GM18517 (cell line): ENCODE measurements at regions not wholly inside any gene's neighbourhood (a gene's known extent, or its start where the extent isn't known, plus 50 kb on each side); places are given as distances from the start of the nearest gene placed in this dataset.

Experiments used
- ATAC-seq: cut with Tn5 transposase; IDR thresholded peaks from one replicate; pipeline ENCODE4 v1.9.1; 2021; ENCODE audit warnings: mild to moderate bottlenecking, moderate library complexity; ENCODE audit not compliant: unreplicated experiment

DNA sequence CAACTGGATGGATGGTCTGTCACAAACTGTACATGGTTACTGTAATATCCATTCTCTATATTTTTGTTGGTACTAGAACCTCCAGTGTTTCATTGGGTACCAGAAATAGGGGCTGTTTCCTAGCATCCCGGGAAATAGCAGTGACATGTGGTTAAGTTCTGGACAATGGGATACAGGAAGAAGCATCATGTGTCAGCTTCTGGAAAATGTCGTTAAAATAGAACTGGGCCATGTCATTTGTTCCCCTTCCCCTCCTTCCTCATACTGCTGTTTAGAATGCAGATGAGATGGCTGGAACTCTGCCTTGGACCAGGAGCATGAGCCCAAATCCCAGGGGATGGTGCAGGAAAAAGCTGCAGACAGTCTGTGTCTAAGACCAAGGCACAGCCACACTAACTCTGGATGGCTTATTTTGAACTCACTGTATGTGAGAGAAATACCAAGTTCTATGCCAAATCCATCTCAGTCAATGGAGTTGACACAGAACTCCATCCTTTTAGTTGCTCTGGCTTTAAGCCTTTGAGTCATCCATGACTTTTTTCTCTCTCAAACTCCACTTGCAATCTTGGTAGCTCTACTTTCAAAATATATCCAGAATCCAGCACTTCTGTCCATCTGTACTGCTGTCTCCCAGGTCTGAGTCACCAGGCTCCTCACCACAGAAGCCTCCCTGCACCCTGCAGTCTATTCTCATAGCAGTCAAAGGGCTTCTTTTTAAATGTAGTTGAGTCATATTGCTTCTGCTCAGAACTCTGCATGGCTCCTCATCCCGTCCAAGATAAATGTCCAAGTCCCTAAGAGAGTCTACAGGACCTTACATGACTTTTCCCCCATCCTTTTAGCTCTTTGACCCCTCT, 184.2 kb downstream of the NSG2 start:
- no peak for ATAC-seq

DNA sequence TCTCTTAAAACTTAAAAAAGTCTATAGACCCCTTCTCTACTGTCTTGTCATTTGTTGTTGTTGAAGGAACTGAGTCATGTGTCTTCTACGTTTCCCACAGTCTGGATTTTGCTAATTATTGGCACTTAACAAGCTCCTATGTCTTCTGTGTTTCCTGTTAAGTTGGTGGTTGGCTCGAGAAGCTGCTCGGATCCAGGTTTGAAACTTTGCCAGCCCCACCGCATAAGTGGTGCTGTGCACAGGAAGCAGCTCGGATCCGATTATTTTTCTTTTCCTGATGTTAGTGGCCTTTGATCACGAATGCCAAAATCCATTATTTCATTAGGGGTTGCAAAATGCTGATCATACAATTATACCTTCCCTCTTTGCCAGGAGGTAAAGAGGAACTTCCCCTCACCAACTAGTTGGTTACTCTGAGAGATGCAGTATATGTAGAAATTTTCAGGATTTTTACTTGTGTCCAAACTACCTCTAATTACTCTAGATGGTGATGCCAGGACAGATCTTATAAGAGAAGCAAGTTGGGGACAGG, 186.5 kb downstream of the NSG2 start:
- no peak for ATAC-seq

GRCh38 chr5:174234388-174234787, 188.9 kb downstream of the NSG2 start:
- no peak for ATAC-seq

GRCh38 chr5:174235221-174236011, 189.9 kb downstream of the NSG2 start:
- no peak for ATAC-seq

GRCh38 chr5:174236070-174236469, 190.6 kb downstream of the NSG2 start:
- ATAC-seq: no peak

GRCh38 chr5:174239718-174240117, 194.2 kb downstream of the NSG2 start:
- ATAC-seq: no peak

GRCh38 chr5:174242573-174242972, 197.1 kb downstream of the NSG2 start:
- ATAC-seq: no peak

DNA sequence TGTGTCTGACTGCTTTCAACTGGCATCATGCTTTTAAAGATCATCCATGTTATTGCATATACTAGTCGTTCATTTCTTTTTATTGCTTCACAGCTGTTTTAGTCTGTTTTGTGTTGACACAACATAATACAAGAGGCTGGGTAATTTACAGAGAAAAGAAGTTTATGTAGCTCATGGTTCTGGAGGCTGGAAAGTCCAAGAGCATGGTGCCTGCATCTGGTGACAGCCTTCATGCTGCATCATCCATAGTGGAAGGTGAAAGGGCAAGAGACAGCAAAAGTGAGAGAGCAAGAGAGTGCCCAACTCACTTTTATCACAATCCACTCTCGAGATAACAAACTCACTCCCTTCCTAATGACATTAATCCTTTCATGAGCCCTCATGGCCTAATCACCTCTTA, 198.4 kb downstream of the NSG2 start:
- no peak for ATAC-seq

DNA sequence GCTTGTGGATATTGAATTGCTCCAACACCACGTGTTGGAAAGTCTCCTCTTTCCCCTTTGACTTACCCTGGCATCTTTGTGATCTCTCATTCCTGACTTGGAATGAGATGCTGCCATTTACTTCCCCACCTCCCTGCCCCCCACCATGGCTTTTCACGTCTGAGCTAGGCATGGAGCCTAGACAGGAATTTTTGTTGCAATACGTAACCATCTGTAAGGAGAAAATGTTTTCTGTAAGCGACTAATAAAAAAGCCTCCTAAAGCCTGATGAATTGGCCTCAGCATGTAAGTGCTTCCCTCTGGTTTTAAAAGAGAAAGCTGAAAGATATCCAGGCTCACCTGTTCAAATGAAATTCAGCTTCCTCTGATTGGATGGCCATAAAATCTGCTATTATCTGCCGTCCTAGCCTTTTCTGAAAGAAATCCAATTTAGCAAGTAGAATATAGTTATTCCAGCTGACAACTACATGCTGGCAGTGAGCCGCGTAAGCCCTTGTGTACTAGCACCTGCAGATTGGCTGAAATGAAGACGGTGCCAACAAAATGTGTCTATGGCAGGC, 200.1 kb downstream of the NSG2 start:
- ATAC-seq: no peak

GRCh38 chr5:174246743-174247142, 201.2 kb downstream of the NSG2 start:
- no peak for ATAC-seq

DNA sequence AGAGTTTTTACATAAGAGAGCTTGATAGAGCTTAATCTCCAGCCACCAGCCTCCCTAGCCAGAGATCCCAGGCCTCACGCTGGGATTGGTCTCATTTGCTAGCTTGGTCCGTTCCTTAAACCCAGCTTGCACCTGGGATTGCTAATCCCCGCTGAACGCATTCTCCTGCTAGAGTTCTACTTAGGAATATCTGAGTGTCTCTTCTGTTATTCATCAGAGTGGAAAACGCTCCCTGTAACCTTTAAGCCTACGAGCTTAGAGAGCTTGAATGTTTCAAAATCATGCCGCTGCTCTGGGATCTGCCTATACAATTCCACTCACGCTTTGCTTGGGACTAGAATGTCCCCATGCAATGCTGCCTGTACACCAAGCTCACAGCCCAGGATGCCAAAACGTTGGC, 201.8 kb downstream of the NSG2 start:
- no peak for ATAC-seq

GRCh38 chr5:174251305-174252000, 205.9 kb downstream of the NSG2 start:
- ATAC-seq: no peak

DNA sequence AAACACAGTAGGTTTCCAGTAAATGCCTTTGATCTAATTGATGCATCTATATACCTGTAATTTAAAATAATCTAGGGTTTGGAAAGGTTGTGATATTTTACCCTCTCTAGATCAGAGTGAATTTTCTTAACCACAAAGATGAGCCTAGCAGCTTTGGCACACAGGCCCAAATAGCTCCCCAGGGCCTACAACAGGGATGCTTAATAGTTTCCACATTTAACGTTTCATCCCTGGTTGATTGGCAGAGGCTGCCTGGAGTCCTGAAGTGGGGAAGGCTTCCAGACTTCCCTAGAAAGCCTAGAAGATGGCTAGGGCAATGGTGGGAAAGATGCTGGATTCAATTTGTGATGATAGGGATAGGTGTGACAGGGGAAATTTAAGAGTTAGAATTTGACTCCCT, 206.6 kb downstream of the NSG2 start:
- ATAC-seq: no peak

- no peak for ATAC-seq
These were observed 214.4 kb downstream of the NSG2 start for GRCh38 chr5:174259696-174260420.

DNA sequence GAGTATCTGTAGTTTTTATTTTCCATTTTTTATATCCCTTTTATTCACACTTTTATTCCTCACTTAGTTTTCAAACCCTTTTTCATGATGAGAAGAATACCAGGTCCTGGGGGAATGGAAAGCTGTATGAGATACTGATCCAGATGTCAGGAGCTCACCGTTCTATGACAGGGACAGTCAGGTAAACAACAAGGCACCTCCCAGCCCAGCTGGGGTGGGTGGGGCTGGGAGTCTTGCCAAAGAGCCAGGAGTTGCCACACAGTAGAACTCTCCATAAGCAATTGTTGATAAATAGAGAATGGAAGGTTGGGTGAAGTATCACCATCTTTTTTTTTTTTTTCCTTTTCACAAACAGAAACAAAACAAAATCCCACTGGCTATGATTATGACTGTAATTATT, 225.8 kb downstream of the NSG2 start:
- ATAC-seq: no peak

GRCh38 chr5:174272671-174273070, 227.2 kb downstream of the NSG2 start:
- no peak for ATAC-seq

DNA sequence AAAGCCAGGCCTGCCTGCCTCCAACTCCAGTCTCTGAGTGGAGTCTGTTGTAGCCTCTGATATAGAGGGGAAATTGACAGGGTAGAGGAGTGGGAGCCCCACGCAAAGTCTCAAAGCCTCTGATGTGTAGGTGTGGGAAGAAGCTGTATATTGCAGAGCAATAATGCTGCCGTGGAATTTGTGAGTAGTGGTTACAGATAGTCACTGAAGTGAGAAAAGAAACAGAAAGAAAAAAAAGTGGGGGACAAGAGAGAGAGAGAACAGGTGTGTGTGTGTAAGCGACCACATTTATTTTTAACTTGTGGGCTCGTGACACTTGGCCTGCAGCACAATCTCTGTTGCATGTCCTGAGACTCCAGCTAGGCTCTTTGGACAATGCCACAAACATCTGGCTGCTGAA, 227.8 kb downstream of the NSG2 start:
- ATAC-seq: peak; percentile 97

GRCh38 chr5:174275959-174276358, 230.5 kb downstream of the NSG2 start:
- no peak for ATAC-seq

- ATAC-seq: no peak
These were observed 235.7 kb downstream of the NSG2 start for GRCh38 chr5:174281089-174281760.

GRCh38 chr5:174281855-174282254, 236.3 kb downstream of the NSG2 start:
- no peak for ATAC-seq
